ENCODE measurements at regions not wholly inside any gene's neighbourhood (a gene's known extent, or its start where the extent isn't known, plus 50 kb on each side); places are given as distances from the start of the nearest gene placed in this dataset.

GRCh38 chr9:27632254-27632653 is 59.0 kb upstream of the C9orf72 start:
- Histone ChIP-seq H3K4me3 (no peak overlapping the region), H3K9me3 (no peaks in the 10 kb centered on the region), H3K27ac (no peak overlapping the region), H3K27me3 (no peaks in the 10 kb centered on the region), H3K4me1 (no peaks in the 10 kb centered on the region), H3K36me3 (no peaks in the 10 kb centered on the region)
- DNase-seq (no peak), ATAC-seq (no peak)
- intact Hi-C loops (cut with DNase I): no loop called here
- TF ChIP-seq CTCF (IDR thresholded peaks at IDR 0.05): no peak

GRCh38 chr9:27633764-27634163 is 60.5 kb upstream of the C9orf72 start:
- intact Hi-C loops (cut with DNase I): no loop called here
- TF ChIP-seq CTCF (IDR thresholded peaks at IDR 0.05): no peak
- Histone ChIP-seq H3K4me1 (no peaks in the 10 kb centered on the region), H3K4me3 (no peak overlapping the region), H3K9me3 (no peaks in the 10 kb centered on the region), H3K36me3 (no peaks in the 10 kb centered on the region), H3K27me3 (no peaks in the 10 kb centered on the region), H3K27ac (no peak overlapping the region)
- ATAC-seq (peak; percentile 77), DNase-seq (no peak)

- Histone ChIP-seq H3K4me1 (no peaks in the 10 kb centered on the region), H3K27ac (no peak overlapping the region), H3K27me3 (no peaks in the 10 kb centered on the region), H3K4me3 (no peak overlapping the region), H3K9me3 (no peaks in the 10 kb centered on the region), H3K36me3 (no peaks in the 10 kb centered on the region)
- intact Hi-C loops (cut with DNase I): no loop called here
- no peak for TF ChIP-seq CTCF (IDR thresholded peaks at IDR 0.05)
- ATAC-seq (peak; percentile 58), DNase-seq (no peak)
Observed at GRCh38 chr9:27634879-27635278, 61.6 kb upstream of the C9orf72 start.

- no peaks in the 10 kb centered on the region for H3K4me1 ChIP-seq
- no peaks in the 10 kb centered on the region for H3K27me3 ChIP-seq
- H3K4me3 ChIP-seq: no peak overlapping the region
- ATAC-seq: no peak
- intact Hi-C loops (cut with DNase I): no loop called here
- TF ChIP-seq CTCF (IDR thresholded peaks at IDR 0.05): no peak
- no peak overlapping the region for H3K27ac ChIP-seq
- H3K9me3 ChIP-seq: no peaks in the 10 kb centered on the region
- no peak for DNase-seq
- no peaks in the 10 kb centered on the region for H3K36me3 ChIP-seq
Observed at GRCh38 chr9:27638716-27639115, 65.4 kb upstream of the C9orf72 start.

GRCh38 chr9:27645161-27645840 is 72.0 kb upstream of the C9orf72 start:
- intact Hi-C loops (cut with DNase I): no loop called here
- DNase-seq (no peak), ATAC-seq (no peak)
- Histone ChIP-seq H3K4me1 (no peaks in the 10 kb centered on the region), H3K27me3 (no peaks in the 10 kb centered on the region), H3K9me3 (no peaks in the 10 kb centered on the region), H3K4me3 (no peak overlapping the region), H3K27ac (no peak overlapping the region), H3K36me3 (no peaks in the 10 kb centered on the region)
- no peak for TF ChIP-seq CTCF (IDR thresholded peaks at IDR 0.05)

GRCh38 chr9:27653246-27653645 is 80.0 kb upstream of the C9orf72 start:
- Histone ChIP-seq H3K27me3 (no peaks in the 10 kb centered on the region), H3K4me3 (no peak overlapping the region), H3K9me3 (no peaks in the 10 kb centered on the region), H3K4me1 (no peaks in the 10 kb centered on the region), H3K27ac (no peak overlapping the region), H3K36me3 (no peaks in the 10 kb centered on the region)
- DNase-seq (no peak), ATAC-seq (no peak)
- intact Hi-C loops (cut with DNase I): no loop called here
- no peak for TF ChIP-seq CTCF (IDR thresholded peaks at IDR 0.05)
